Upper lobe of left lung (tissue), 6 donors: ENCODE measurements at regions not wholly inside any gene's neighbourhood (a gene's known extent, or its start where the extent isn't known, plus 50 kb on each side); places are given as distances from the start of the nearest gene placed in this dataset.

Experiments
- ATAC-seq, 2 donors: fragments of 200-7000 bp; cut with Tn5 transposase; one replicate each; pipeline ENCODE4 v1.9.1; 2022; ENCODE audit warnings: mild to moderate bottlenecking in 2 of 2, moderate library complexity in 2 of 2; ENCODE audit not compliant: low FRiP score in 2 of 2
- DNase-seq, 2 donors: peaks; one replicate each; pipeline ENCODE4 v3.0.0-alpha.2; 2019 to 2020
- H3K27ac ChIP-seq, 4 donors: fragments of 200-600 bp; sonication (generic); one replicate each; pipeline ENCODE4 v1.5.1; 2016 to 2019
- H3K27me3 ChIP-seq, 4 donors: fragments of 200-600 bp; sonication (generic); one replicate each; pipeline ENCODE4 v1.5.1; 2017 to 2019
- H3K36me3 ChIP-seq, 4 donors: fragments of 200-600 bp; sonication (generic); one replicate each; pipeline ENCODE4 v1.5.1; 2016 to 2019
- H3K4me1 ChIP-seq, 4 donors: fragments of 200-600 bp; sonication (generic); one replicate each; pipeline ENCODE4 v1.5.1; 2018 to 2019
- H3K4me3 ChIP-seq, 4 donors: fragments of 200-600 bp; sonication (generic); one replicate each; pipeline ENCODE4 v1.5.1; 2017 to 2019; ENCODE audit warnings: mild to moderate bottlenecking in 2 of 4, moderate library complexity in 1 of 4
- H3K9me3 ChIP-seq, 4 donors: fragments of 200-600 bp; sonication (generic); one replicate each; pipeline ENCODE4 v1.5.1; 2018 to 2019
- CTCF ChIP-seq, 6 experiments: fragments of 450-650 bp in 4 of 6; fragments of 200-600 bp in 2 of 6; sonication (generic) in 2 of 6; IDR thresholded peaks; one replicate each; pipeline ENCODE4 v1.5.1; 2016 to 2019; ENCODE audit warnings: antibody characterized with exemption in 6 of 6
- EP300 ChIP-seq, 4 donors: sonication (generic); formaldehyde crosslinking; IDR thresholded peaks; one replicate each; pipeline ENCODE4 v1.5.1; 2017; ENCODE audit warnings: antibody characterized with exemption in 4 of 4, control low read depth in 2 of 4
- POLR2A ChIP-seq, 4 donors: fragments of 450-650 bp; IDR thresholded peaks; one replicate each; pipeline ENCODE4 v1.5.1; 2016 to 2017; ENCODE audit warnings: antibody characterized with exemption in 4 of 4, mild to moderate bottlenecking in 2 of 4
- POLR2AphosphoS5 ChIP-seq, 2 donors: sonication (generic); formaldehyde crosslinking; IDR thresholded peaks; one replicate each; pipeline ENCODE4 v1.5.1; 2017; ENCODE audit warnings: antibody characterized with exemption in 2 of 2
- WGBS, 2 donors: methylation state at CpG; one replicate each; pipeline ENCODE4 v1.1.5; 2017 to 2018; 5-methylcytosine and 5-hydroxymethylcytosine counted together
- donor health status: DM: no; HTN: no; CAD: no; lungs with moderate emphysema.
- donor health status: DM: no; HTN: yes; CAD: no; lungs with severe emphysema.

GRCh38 chr4:132275583-132276121 lies 873.4 kb upstream of the PCDH10 start:
- no peaks in the 10 kb centered on the region for H3K4me1 ChIP-seq
- H3K27ac ChIP-seq: no peak overlapping the region
- no peaks in the 10 kb centered on the region for H3K36me3 ChIP-seq
- H3K9me3 ChIP-seq: no peaks in the 10 kb centered on the region
- no peak for TF ChIP-seq POLR2A (IDR thresholded peaks at IDR 0.05)
- WGBS, 2 donors: 32 to 45% methylated on average over 1 of the region's 1 CpG
- no peak overlapping the region for H3K4me3 ChIP-seq
- ATAC-seq (no peak), DNase-seq (no peak)
- no peaks in the 10 kb centered on the region for H3K27me3 ChIP-seq

GRCh38 chr4:132276185-132276584 lies 872.9 kb upstream of the PCDH10 start:
- no peak for ATAC-seq
- WGBS, 2 donors: 79 to 92% methylated on average over 4 of the region's 4 CpGs
- no peaks in the 10 kb centered on the region for H3K9me3 ChIP-seq

GRCh38 chr4:132276989-132277388 lies 872.1 kb upstream of the PCDH10 start:
- TF ChIP-seq CTCF (IDR thresholded peaks at IDR 0.05) (no peak), POLR2AphosphoS5 (IDR thresholded peaks at IDR 0.05) (no peak), EP300 (IDR thresholded peaks at IDR 0.05) (no peak), POLR2A (IDR thresholded peaks at IDR 0.05) (no peak)
- WGBS, 2 donors: 84 to 93% methylated on average over 2 of the region's 2 CpGs
- Histone ChIP-seq H3K4me1 (no peaks in the 10 kb centered on the region), H3K36me3 (no peaks in the 10 kb centered on the region), H3K9me3 (no peaks in the 10 kb centered on the region), H3K27ac (no peak overlapping the region), H3K27me3 (no peaks in the 10 kb centered on the region), H3K4me3 (no peak overlapping the region)
- ATAC-seq (no peak), DNase-seq (no peak)

More at GRCh38 chr4:132276185-132276584, 872.9 kb upstream of the PCDH10 start:
- Histone ChIP-seq H3K4me3 (no peak overlapping the region), H3K27me3 (no peaks in the 10 kb centered on the region), H3K36me3 (no peaks in the 10 kb centered on the region), H3K27ac (no peak overlapping the region), H3K4me1 (no peaks in the 10 kb centered on the region)
- DNase-seq: no peak
- TF ChIP-seq POLR2A (IDR thresholded peaks at IDR 0.05): no peak
- no peak for TF ChIP-seq EP300 (IDR thresholded peaks at IDR 0.05)

GRCh38 chr4:132281733-132282132 lies 867.4 kb upstream of the PCDH10 start:
- no peak for ATAC-seq
- Histone ChIP-seq H3K4me3 (no peak overlapping the region), H3K4me1 (no peaks in the 10 kb centered on the region), H3K36me3 (no peaks in the 10 kb centered on the region), H3K27ac (no peak overlapping the region), H3K27me3 (no peaks in the 10 kb centered on the region), H3K9me3 (peaks cover 0 to 8% (median 0%) of the 10 kb centered on the region in 4 donors)
- DNase-seq: no peak
- TF ChIP-seq EP300 (IDR thresholded peaks at IDR 0.05) (no peak), POLR2AphosphoS5 (IDR thresholded peaks at IDR 0.05) (no peak), CTCF (IDR thresholded peaks at IDR 0.05) (no peak), POLR2A (IDR thresholded peaks at IDR 0.05) (no peak)
- WGBS, 2 donors: 81 to 82% methylated on average over 4 of the region's 4 CpGs

GRCh38 chr4:132284910-132285426 lies 864.1 kb upstream of the PCDH10 start:
- 93 to 96% methylated on average over 1 of the region's 1 CpG for WGBS, 2 donors
- no peak overlapping the region for H3K4me3 ChIP-seq
- H3K27me3 ChIP-seq: no peaks in the 10 kb centered on the region
- TF ChIP-seq EP300 (IDR thresholded peaks at IDR 0.05): no peak
- no peak for TF ChIP-seq CTCF (IDR thresholded peaks at IDR 0.05)
- no peak for TF ChIP-seq POLR2AphosphoS5 (IDR thresholded peaks at IDR 0.05)
- TF ChIP-seq POLR2A (IDR thresholded peaks at IDR 0.05): no peak
- ATAC-seq: no peak
- no peaks in the 10 kb centered on the region for H3K36me3 ChIP-seq
- peaks cover 0 to 8% (median 0%) of the 10 kb centered on the region in 4 donors for H3K9me3 ChIP-seq
- H3K4me1 ChIP-seq: no peaks in the 10 kb centered on the region
- no peak for DNase-seq
- no peak overlapping the region for H3K27ac ChIP-seq

GRCh38 chr4:132297346-132297745 lies 851.7 kb upstream of the PCDH10 start:
- no peak for TF ChIP-seq POLR2AphosphoS5 (IDR thresholded peaks at IDR 0.05)
- Histone ChIP-seq H3K27me3 (no peaks in the 10 kb centered on the region), H3K4me3 (no peak overlapping the region), H3K4me1 (no peaks in the 10 kb centered on the region), H3K36me3 (no peaks in the 10 kb centered on the region), H3K9me3 (no peaks in the 10 kb centered on the region), H3K27ac (no peak overlapping the region)
- no peak for ATAC-seq
- WGBS, 2 donors: 21 to 29% methylated on average over 1 of the region's 1 CpG
- DNase-seq: no peak
